ENCODE measurements at regions not wholly inside any gene's neighbourhood (a gene's known extent, or its start where the extent isn't known, plus 50 kb on each side); places are given as distances from the start of the nearest gene placed in this dataset.

DNA sequence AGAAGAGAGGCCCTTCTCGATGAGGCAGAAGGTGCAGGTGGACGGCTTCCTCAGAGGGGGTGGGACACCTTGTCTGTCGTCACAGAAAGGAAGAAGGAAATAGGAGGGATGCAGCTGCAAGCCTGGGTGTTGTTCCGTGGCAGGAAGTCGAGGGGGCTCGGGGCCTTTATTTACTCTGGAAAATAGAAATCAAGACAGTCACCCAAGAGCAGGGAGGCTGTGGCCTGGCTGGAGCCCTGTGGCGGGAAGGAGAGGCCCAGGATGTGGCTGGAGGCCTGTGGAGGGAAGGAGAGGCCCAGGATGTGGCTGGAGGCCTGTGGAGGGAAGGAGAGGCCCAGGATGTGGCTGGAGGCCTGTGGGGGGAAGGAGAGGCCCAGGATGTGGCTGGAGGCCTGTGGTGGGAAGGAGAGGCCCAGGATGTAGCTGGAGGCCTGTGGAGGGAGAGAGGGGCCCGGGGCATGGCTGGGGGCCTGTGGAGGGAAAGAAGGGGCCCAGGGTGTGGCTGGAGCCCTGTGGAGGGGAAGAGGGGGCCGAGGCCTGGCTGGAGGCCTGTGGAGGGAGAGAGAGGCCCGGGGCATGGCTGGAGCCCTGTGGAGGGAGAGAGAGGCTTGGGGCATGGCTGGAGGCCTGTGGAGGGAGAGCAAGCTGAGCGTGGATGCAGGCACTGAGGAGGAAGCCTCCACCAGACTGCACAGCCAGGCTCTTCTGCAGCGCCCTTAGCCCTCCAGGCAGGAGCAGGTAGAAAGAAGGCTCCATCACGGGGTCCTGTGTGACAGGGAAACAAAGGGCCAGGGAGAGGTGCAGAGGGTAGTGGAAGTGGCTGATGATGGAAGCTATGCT lies 97.3 kb upstream of the SFMBT2 start:
- peak; percentile 4 for DNase-seq

DNA sequence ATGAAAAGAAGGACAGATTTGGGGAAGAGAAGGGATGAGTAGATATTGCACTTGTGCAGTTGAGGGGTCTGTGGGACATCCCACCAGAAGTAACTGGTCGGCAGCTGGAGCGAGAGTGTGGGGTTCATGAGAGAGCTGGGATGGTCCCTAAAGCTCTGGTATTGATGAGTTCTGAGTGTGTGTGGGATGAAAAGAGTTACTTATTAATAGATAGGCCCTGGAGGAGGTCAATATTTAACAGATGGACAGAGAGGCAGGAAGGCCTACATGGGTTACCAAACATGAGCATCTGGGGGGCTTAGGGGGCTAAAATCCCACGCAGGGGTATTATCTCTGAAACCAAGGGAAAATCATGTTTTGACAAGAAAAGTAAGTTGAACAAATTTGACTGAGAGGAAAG lies 95.7 kb upstream of the SFMBT2 start:
- DNase-seq: no peak

DNA sequence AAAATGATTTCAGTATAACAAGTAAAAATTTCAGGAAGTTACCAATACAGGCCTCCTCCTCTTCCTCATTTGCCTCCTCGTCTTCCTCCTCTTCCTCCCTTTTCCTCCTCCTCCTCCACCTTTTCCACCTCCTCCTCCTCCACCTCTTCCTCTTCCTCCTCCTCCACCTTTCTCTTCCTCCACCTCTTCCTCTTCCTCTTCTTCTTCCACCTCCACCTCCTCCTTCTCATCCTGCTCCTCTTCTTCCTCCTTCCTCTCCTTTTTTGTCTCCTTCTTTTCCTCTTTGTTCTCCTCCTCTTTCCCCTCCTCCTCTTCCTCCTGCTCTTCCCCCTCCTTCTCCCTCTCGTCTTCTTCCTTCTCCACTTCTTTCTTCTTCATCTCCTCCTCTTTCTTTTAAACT lies 94.4 kb upstream of the SFMBT2 start:
- DNase-seq: no peak

DNA sequence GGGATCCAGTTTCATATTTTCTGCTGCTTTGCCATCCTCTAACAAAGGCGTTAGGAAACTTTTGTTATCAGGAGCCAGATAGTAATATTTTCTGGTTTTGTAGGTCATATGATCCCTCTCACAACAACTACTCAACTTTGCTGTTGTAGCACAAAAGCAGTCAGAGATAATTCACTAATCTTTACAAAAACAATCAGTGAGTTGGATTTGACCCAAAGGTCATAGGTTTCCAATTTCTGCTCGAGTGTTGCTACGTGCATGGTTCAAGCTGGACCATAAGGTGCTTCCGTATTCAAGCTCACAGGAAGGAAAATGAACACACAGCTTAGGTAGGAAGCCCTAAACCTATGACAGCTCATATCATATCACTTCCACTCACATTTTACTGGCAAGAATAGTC lies 92.4 kb upstream of the SFMBT2 start:
- no peak for DNase-seq

DNA sequence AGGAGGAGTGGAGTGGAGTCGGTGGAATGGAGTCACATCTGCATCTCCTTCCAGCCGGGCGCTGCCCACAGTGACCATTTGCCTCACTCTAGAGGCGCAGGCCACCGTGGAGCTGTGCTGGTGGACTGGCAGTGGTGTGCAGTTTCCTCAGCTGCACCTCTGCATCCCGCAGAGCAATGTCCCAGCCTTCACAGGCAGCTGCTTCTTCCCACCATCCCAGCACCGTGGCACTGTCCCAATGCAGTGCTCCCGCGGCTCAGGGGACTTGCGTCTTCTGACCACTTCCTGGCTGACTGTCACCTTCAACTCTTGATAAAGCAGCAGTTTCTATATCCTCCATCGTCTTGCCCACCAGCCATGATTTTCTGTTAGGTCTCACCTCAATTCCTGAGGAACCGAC lies 90.3 kb upstream of the SFMBT2 start:
- DNase-seq: no peak

DNA sequence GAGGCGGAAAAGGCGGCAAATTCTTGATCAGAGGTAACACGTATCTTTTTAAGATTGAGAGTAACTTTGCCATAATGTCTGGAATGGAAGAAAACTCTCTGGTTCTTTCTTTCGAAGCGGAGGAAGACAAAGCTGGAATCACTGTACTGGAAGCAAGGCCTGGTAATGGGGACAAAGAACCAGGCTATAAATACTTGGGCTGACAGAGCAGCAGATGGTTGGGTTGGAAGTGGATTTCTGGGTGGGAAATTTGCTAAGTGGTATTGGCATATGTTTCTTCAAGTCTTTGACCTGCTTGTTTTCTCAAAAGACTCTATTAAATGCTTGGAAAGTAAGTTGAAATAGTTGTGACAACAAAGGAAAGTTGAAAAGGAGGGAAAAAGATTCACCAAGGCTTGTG lies 87.3 kb upstream of the SFMBT2 start:
- no peak for DNase-seq

DNA sequence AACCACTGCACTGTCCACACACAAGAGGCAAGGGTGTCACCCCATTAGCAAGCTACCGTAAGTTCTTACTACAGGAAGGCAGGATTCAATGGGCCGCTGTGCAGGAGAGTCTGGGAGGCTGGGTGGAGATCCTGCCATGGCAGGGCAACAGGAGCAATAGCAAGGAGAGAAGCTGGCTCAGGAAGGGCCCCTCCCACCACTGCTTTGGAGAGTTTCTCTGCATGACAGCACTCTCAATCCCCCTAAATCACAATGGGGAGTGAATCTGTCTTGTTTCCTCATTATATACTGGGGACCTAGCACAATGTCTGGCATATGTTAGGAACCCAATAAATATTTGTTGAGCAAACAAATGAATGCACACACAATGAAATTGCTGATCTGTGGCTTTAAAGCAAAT lies 83.2 kb upstream of the SFMBT2 start:
- DNase-seq: no peak

DNA sequence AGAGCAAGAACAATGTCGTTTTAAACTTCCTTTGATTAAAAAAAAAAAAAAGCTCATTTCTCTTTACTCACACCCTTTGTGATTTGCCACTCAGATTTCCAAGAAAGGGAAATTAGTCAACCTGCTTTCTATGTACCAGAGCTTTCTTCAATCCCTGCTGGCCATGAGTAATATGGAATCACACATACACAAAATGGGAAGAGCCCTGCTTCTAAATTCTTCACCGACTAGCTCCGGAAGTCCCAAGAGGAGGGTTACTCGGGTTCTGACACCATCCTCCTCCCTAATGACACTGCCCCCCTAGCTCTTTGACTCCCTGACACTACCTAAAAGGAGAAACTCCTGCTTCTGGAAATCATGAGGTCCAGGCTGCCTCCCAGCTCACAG lies 81.8 kb upstream of the SFMBT2 start:
- DNase-seq: no peak

DNA sequence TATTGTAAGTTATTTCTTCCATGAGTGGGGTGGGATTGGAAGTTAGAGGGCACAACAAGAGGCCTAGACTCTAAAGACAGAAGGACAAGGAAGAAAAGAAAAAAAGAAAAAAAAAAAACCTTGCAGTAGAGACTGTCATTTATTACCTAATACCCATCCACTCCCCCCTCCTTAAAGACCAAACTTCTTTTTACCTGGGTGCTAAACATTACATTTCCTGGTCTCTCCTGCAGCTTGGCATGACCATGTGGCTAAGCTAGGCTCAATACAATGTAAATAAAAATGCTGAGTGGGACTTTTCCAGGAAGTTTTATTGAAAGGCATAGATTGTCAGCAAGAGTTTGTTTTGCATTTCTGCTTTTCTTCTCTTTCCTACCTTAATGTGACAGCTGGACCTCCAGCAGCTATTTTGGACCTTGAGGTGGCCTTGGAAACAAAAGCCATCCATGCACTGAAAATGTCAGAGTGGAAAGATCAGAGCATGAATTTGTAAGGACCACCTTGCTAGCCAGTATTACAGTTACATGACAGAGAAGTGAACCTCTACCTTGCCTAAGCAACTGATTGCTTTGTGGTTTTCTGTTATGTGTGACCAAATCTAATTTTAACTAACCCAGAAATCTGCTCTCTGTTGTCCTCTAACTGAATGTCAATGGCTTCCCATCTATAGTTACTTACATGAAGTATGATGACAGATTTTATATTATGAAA lies 81.3 kb upstream of the SFMBT2 start:
- no peak for DNase-seq

DNA sequence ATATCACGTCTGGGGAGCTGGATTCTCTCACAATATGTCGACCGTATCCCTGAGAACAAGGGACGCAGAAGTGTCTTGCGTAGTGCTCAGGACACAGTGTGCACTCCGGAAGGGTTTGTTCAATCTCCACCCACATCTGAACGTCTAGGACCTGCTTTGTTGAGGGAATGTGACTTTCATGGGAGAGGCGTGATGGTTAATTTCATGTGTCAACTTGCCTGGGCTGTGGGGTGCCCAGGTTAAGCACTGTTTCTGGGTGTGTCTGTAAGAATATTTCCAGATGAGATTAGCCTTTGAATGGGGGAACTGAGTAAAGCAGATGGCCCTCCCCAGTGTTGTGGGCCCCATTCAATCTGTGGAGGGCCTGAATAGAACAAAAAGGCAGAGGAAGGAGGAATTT lies 80.4 kb upstream of the SFMBT2 start:
- no peak for DNase-seq

DNA sequence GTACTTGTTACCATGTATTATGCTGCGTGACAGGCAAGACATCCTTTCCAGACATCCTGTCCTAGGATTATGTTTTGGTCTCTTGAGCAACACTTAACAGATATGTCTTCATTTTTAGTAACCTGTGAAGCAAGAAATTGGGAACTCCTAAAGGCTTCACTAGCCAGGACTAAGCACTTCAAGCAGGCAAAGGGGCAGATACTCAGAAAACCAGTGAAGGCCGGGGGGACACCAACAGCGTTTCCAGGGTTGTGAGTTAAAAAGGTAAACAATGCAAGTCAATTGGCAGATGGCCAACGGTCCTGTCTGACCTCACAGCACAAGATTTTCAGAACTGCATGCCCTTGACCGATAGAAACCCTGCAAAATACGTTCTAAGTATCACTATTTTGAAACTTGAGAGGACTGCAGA lies 77.6 kb upstream of the SFMBT2 start:
- DNase-seq: no peak

DNA sequence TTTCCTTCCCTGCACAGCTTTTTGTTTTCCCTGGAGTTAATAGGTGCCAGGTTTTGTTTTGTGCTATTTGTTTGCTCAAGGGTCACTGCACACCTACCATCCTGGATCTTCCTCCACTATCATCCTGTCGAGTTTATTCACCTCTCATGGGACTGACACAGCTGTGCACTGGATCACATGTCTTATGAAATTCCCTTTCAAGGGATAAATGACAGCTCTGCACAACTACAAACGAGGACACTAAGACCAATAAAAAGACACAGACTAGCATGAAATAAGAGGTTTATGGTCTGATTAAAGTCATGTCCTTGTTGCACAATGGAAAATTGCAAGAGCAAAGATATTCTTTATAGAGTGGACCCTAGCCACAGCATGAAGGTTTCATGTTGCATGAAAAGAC lies 76.7 kb upstream of the SFMBT2 start:
- no peak for DNase-seq

DNA sequence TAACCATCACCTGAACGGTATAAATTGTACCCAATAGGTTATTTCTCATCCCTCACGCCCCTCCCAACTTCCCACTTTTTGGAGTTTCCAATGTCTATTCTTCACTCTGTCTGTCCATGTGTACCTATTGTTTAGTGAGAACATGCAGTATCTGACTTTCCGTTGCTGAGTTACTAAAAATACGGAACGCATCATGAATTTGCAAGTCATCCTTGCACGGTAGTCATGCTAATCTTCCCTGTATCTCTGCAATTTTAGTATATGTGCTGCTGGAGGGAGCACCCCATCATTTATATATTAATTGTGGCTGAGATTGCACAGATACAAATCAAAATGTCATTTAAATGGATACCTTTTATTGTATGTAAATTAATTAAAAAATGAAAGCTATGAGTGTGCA lies 75.7 kb upstream of the SFMBT2 start:
- no peak for DNase-seq

DNA sequence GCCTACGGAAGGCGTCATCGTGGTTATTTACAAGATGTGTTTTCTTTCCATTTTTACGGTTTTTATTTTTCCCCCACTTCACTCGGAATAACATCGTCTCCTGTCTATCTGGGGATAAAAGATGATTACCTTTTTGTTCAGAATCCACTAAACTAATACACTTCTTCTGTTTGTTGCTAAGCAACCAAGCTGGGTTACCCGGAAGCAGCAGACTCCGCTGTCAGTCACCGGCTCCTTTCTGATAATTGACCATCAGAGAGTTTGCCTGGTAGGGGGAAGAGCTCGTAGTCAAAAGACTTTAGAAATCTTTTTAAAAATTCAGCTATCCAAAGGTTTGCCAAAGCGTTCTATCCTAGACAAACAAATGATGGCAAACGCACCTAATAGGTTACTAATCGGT lies 75.0 kb upstream of the SFMBT2 start:
- DNase-seq: no peak

DNA sequence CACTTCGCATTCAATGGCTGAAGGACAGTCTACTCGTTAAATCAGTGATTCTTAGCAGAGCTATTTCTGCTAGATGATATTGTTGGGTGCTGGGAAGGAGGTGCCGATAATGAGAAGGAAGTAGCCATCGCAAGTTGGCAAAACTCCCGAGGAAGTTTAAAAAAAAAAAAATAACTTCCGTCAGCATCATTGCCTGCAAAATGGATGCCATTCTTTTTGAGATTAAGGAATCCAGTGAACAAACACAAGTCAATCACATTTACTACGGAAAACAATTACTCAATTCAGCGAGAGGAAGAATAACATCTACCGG lies 74.4 kb upstream of the SFMBT2 start:
- no peak for DNase-seq

DNA sequence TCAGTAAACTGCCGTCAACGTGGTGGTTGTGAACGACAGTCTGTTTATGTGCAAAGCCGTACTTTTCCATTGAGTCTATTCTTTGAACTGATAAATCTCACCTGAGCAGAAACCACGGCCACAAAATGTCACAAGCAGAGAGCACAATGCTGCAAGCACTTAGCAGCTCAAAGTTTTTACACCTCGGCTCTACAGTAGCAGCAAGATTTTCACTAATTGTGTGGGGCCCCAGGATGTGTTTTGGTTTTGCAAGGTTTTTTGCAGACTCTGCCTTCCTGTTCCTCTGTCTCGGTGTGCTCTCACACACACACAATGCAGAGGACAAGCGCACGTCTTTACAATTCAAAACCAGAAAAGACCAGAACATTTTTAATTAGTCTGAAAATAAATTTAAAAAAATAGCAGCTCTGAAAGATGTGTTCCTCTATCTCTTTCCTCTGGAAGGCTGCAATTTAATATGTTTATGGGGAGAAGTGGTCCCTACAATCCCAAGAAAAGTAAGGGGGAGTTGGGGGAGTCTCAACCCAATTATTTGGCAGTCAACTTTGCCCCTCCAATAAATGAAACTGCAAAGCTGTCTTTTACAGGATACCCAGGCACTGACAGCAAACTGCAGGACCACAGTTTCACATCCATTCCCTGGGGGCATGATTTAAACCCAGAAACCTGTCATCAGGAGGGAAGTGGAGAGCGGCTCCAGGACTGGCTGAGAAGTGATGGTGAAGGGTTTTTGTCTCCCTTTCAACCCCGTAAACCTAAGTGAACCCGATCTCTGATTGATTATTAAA lies 73.8 kb upstream of the SFMBT2 start:
- DNase-seq: peak; percentile 81

DNA sequence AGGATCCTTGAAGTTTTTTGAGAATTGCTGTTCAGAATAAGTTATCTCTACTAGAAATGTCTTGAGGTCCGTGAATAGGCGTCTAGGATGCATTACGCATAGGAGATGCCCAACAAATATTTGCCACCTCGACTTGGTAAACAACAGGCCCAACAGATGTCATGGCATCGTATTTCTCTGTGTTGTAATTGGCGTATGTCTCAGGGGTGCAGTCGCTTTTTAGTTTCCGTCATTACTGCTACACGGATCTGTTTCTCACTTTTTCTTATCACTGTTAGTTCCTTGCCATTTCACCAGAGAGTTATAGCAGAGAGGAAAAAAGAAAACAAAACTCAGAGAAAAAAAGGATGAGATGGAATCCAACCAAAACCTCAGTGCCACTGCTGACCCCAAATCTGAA lies 73.0 kb upstream of the SFMBT2 start:
- peak; percentile 19 for DNase-seq

DNA sequence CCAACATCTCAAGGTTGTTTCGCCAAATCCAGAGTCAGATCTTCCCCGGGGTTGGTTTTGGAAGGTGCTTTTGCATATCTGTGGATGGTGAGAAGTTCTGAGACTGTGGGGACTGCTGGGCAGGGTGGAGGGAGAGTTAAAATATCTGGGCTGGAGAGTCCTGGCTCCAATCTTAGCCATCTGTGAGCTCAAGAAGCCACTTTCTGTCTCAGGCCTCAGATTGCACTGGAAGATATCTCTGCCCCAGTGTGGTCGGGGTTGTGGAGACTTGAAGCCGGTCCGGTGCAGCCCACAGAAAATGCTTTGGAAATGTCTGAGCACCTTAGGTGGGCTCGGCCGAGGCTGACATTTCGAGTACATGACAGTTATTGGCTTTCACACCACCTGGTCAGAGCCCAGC lies 72.2 kb upstream of the SFMBT2 start:
- no peak for DNase-seq

DNA sequence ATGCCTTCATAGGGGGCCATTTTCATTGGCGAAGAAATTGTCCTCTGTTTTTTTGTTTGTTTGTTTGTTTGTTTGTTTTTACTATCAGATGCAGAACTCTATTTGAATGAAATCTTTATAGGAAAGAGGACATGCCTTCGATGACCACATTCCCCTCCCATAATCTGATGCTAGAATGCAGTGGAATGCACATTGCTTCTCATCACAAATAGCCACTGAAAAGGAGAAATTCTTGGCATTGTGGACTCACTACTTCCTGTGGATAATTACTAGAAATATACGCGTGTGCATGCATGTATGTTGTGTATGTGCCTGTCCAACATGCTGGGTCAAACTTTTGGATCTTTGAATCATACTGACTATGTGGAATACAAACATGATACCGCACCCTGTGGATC lies 70.5 kb upstream of the SFMBT2 start:
- no peak for DNase-seq

DNA sequence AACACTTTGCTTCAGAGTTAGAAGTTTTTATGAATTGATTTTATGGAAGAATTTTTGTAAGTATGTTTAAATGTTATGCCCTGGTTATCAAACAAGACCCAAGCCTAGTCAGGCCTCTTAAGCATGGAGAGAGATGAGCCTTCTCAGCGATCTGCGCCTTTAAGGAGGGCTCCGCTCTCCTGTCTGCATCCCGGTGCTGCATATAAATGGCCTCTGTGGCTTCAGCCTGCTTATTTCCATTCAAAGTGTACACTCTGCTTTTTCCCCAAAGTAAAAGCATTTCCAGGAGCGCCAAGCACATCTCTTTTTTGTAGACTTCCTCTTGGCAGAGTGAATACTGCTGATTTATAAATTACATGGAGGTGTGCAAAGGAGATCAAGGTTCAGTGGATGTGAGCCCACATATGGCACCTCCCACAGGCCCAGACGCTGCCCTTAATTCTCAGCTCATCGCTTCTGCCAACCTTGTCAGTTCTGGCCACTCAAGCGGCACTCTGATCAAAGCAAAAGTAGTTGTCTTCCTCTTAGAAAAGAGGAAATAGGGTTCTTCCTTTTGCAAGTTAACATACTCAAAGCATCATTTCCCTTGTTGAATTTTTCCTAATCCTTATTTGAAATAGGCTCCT lies 70.0 kb upstream of the SFMBT2 start:
- peak; percentile 12 for DNase-seq

DNA sequence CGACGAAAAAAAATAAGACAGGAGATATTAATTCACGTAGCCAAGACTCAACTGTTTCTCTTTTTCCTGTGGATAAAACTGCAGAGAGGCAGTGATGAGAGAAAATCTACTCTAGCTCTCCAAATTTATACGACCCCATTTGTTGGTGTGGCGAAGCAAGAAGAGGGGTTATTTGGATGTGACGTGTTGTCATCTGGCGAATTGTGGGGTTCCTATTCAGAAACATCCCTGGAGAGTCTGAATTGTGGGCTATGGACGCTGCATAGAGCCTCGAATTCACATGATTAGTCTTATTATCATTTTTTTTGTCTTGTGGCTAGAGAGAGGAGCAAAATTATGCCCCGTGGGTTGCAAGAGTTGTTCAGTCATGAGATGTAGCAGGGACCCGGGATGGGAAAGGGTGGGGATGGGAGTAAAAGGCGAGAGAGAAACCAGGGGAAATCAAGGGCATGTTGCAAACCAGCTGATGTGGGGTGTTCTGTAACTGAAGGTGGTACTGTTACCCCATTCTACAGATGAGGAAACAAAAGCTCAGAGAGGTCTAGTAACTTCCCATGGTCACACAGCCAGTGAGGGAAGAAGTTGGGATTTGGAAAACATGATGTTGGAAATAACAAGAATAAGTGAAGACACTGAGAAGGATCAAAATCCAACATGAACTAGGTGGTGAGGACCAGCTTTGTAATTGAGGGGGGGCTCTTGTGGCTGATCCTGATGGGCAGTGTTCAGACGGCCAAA lies 69.2 kb upstream of the SFMBT2 start:
- no peak for DNase-seq

DNA sequence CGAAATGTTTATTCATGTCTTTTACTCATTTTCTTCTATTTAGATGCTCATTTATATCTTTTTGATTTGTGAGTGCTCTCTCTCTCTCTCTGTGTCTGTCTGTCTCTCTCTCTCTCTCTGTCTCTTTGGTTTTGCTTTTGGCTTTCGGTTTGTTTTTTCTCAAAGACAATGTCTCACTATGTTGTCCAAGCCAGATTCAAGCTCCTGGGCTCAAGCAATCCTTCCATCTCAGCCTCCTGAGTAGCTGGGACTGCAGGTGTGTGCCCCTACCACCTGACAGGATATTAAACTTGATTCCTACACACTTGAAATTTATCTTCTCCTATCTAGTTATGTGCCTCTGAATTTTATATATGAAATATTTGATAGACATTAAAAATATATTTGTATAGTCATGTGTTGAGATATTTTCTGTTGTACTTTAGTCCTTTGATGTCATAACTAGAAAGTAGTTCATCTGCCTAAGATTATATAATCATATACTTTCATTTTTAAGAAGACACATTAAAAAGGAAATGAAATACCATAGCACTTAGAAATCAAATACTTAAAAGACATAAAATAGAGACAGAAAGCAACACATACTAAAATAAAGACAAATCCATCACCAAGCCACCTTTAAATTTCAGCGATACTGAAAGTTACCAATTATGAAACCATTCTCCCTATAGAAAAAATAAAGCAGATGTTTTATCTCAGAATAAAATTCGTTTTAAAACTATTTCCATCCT lies 68.1 kb upstream of the SFMBT2 start:
- no peak for DNase-seq

Measured in CD4-positive, alpha-beta T cell treated with Interleukin-4 for 4 hours (primary cell).